Omental fat pad (tissue), 3 donors: ENCODE measurements at regions not wholly inside any gene's neighbourhood (a gene's known extent, or its start where the extent isn't known, plus 50 kb on each side); places are given as distances from the start of the nearest gene placed in this dataset.

Source experiments
- ATAC-seq: fragments of 150-250 bp; one replicate; pipeline ENCODE4 v1.9.1; 2016; ENCODE audit warnings: mild to moderate bottlenecking, moderate library complexity; ENCODE audit not compliant: low FRiP score
- DNase-seq: peaks from one replicate; pipeline ENCODE4 v3.0.0-alpha.2; 2019; ENCODE audit warnings: low spot score
- CTCF ChIP-seq, 3 donors: fragments of 450-650 bp; IDR thresholded peaks; one replicate each; pipeline ENCODE4 v1.5.1; 2016 to 2017; ENCODE audit warnings: antibody characterized with exemption in 3 of 3, mild to moderate bottlenecking in 3 of 3, moderate library complexity in 2 of 3

GRCh38 chr2:74766780-74767179, 67.1 kb upstream of the HK2 start:
- no peak for ATAC-seq
- TF ChIP-seq CTCF (IDR thresholded peaks at IDR 0.05) = no peak
- DNase-seq = no peak

- no peak for DNase-seq
- ATAC-seq = no peak
- no peak for TF ChIP-seq CTCF (IDR thresholded peaks at IDR 0.05)
Observed at GRCh38 chr2:74767618-74768017, 66.3 kb upstream of the HK2 start.

GRCh38 chr2:74768401-74768914, 65.5 kb upstream of the HK2 start:
- no peak for TF ChIP-seq CTCF (IDR thresholded peaks at IDR 0.05)
- DNase-seq (no peak), ATAC-seq (no peak)

GRCh38 chr2:74772046-74772445, 61.9 kb upstream of the HK2 start:
- TF ChIP-seq CTCF (IDR thresholded peaks at IDR 0.05) = no peak
- no peak for ATAC-seq
- no peak for DNase-seq

- no peak for TF ChIP-seq CTCF (IDR thresholded peaks at IDR 0.05)
- no peak for ATAC-seq
- DNase-seq = no peak
Observed at GRCh38 chr2:74777161-74777900, 56.6 kb upstream of the HK2 start.

- no peak for DNase-seq
- peak; percentile 83 for ATAC-seq
- no peak for TF ChIP-seq CTCF (IDR thresholded peaks at IDR 0.05)
Observed at GRCh38 chr2:74778381-74779264, 55.3 kb upstream of the HK2 start.
